ENCODE measurements at regions not wholly inside any gene's neighbourhood (a gene's known extent, or its start where the extent isn't known, plus 50 kb on each side); places are given as distances from the start of the nearest gene placed in this dataset.

DNA sequence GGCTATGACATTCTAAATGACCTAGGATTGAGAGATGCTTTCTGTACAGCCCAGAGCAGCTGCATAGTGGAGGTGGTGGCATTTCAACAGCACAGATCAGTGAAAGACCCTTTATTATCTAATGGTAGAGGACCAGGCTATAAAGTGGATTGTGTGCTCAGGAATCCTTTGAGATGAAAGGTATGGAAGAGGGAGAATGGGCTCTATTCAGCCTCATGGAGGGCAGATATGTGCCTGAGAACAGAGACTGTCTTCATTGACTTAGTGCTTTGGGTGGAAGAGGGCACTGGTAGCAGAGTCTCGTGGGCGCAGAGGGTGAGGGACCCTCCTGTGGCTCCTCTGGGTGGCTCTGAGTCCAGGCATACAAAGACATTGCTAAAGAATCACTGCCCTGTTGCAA is 130.0 kb upstream of the SLC24A5 start:
- no peak for TF ChIP-seq CTCF (conservative IDR thresholded peaks at IDR 0.05; ENCODE audit: low read length)
- no peak for DNase-seq (ENCODE audit: low read depth)
- no peak overlapping the region for H3K4me3 ChIP-seq (ENCODE audit: low read length)

- TF ChIP-seq CTCF (conservative IDR thresholded peaks at IDR 0.05; ENCODE audit: low read length) = no peak
- no peak for DNase-seq (ENCODE audit: low read depth)
- no peak overlapping the region for H3K4me3 ChIP-seq (ENCODE audit: low read length)
These were observed 129.4 kb upstream of the SLC24A5 start for GRCh38 chr15:47991357-47991756.

DNA sequence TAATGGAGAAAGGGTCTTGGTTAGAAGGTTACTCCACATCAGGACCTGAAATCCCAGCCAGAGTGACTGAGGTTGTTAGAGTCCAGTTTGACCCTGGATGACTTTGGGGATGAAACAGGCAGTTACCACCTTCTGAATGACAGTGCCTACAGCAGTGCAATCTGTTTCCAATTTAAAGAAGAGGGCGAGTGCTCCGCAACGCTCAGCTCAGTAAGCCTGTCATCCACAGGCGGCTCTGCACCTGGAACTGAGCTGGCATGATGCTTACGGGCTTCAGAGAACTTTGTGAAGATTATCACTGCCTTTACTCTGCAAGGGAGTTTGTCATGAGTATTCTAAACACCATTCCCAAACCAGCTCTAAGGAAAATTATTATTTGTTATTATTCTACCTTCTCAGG is 127.7 kb upstream of the SLC24A5 start:
- no peak for TF ChIP-seq CTCF (conservative IDR thresholded peaks at IDR 0.05; ENCODE audit: low read length)
- DNase-seq (ENCODE audit: low read depth) = no peak
- no peak overlapping the region for H3K4me3 ChIP-seq (ENCODE audit: low read length)

- no peak for TF ChIP-seq CTCF (conservative IDR thresholded peaks at IDR 0.05; ENCODE audit: low read length)
- DNase-seq (ENCODE audit: low read depth) = no peak
- no peak overlapping the region for H3K4me3 ChIP-seq (ENCODE audit: low read length)
These were observed 123.4 kb upstream of the SLC24A5 start for GRCh38 chr15:47997195-47998080.

GRCh38 chr15:47998619-47999019 is 122.2 kb upstream of the SLC24A5 start:
- H3K4me3 ChIP-seq (ENCODE audit: low read length) = no peak overlapping the region
- no peak for DNase-seq (ENCODE audit: low read depth)
- TF ChIP-seq CTCF (conservative IDR thresholded peaks at IDR 0.05; ENCODE audit: low read length) = no peak

DNA sequence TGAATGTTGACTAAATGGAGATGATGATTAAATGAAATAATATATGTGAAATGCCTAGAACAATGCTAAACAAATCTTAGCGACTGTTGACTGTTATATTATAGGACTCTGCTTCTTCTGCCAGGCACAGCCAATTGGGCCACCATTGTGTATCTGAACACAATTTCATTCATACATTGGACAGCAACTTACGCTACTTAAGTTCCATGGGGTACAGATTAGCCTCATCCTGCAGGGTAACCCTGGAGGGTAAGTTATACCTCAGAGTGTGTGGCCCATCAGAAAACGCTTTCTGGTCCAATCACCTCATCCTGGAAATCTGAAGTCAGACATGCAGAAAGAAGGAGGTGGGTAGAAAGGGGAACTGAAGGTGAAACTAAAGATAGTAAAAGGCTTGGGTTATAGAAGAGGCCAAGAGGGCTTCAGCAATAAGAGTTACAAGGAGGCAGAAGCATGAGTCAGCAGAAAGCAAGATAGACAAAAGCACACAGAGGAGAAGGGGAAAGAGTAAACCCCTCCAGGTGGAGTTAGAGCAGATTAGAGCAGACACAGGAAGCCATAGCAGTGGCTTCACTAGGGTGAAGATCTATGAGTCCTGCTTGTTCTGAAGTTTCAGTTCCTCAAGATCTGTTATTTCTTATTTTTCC is 119.3 kb upstream of the SLC24A5 start:
- H3K4me3 ChIP-seq (ENCODE audit: low read length) = no peak overlapping the region
- no peak for TF ChIP-seq CTCF (conservative IDR thresholded peaks at IDR 0.05; ENCODE audit: low read length)
- DNase-seq (ENCODE audit: low read depth) = no peak

DNA sequence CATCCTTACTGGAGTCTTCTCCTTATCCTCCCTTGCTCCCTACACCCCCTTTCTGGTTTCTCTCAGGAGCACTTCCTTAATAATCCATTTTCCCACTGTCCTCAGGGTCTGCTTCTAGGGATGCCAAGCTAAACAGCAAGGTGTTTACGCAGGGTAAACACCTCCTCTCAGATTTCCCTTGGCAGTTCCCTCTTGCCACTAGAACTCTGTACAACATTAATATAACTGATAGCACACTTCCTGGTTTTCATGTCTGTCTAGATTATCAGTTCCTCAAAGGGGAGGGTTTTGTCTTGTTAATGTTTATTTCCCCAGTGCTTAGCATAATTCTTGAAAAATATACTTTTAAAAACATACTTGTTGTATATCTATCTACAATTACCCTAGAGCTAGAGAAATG is 118.0 kb upstream of the SLC24A5 start:
- no peak for TF ChIP-seq CTCF (conservative IDR thresholded peaks at IDR 0.05; ENCODE audit: low read length)
- no peak for DNase-seq (ENCODE audit: low read depth)
- no peak overlapping the region for H3K4me3 ChIP-seq (ENCODE audit: low read length)

Data from AG10803 (cell line).